ENCODE measurements at regions not wholly inside any gene's neighbourhood (a gene's known extent, or its start where the extent isn't known, plus 50 kb on each side); places are given as distances from the start of the nearest gene placed in this dataset.

DNA sequence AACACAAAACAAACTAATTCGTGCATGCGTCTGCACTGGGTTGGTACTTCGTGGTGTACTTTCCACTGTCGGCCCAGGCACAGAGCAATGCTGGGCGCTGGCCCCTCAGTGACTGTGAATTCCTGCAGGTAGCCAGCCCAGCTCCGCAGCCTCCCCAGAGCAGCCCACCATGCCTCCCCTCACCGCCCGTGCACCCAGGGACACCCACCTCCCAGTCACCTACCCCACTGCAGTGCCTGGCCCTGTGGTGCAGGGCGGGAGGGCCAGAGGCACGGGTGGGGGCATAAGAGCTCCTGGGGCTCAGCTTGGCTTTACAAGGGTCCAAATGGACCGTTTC, 93.1 kb upstream of the ZNF507 start:
- TF ChIP-seq CTCF (IDR thresholded peaks at IDR 0.05; ENCODE audit: low read depth, low read length) (no peak), EZH2phosphoT487 (IDR thresholded peaks at IDR 0.05; ENCODE audit: low read depth) (no peak)

Measured in OCI-LY3 (cell line).